ENCODE measurements at regions not wholly inside any gene's neighbourhood (a gene's known extent, or its start where the extent isn't known, plus 50 kb on each side); places are given as distances from the start of the nearest gene placed in this dataset.

GRCh38 chr7:31439165-31439564 is 74.7 kb upstream of the ITPRID1 start:
- H3K4me3 Mint-ChIP-seq = no peak overlapping the region
- Histone ChIP-seq H3T11ph (ENCODE audit: low read length) (no peak overlapping the region), H2AFZ (ENCODE audit: low read length) (no peak overlapping the region), H3K18ac (ENCODE audit: insufficient read length, low read depth, low read length) (no peak overlapping the region), H3K14ac (ENCODE audit: insufficient read depth, low read length) (no peak overlapping the region), H4K5ac (ENCODE audit: insufficient read length, low read depth, low read length) (no peak overlapping the region), H3K27me3 (ENCODE audit: insufficient read depth, low read length) (no peaks in the 10 kb centered on the region), H2AK5ac (ENCODE audit: insufficient read length, low read length) (no peak overlapping the region), H3K4me2 (ENCODE audit: insufficient read depth, insufficient read length, low read length) (no peak overlapping the region), H3K9ac (ENCODE audit: extremely low read depth, insufficient read length, low read length) (no peak overlapping the region), H3K23me2 (ENCODE audit: insufficient read length, low read depth, low read length, poor library complexity, severe bottlenecking) (no peaks in the 10 kb centered on the region), H2BK120ac (ENCODE audit: low read depth, low read length, poor library complexity, severe bottlenecking) (no peak overlapping the region), H3K27ac (ENCODE audit: insufficient read length, low read depth, low read length) (no peak overlapping the region), H4K20me1 (ENCODE audit: control insufficient read depth, insufficient read depth, insufficient read length) (no peaks in the 10 kb centered on the region), H2BK12ac (ENCODE audit: insufficient read length, low read depth, low read length) (no peak overlapping the region), H3K4me1 (ENCODE audit: insufficient read depth, low read length) (peaks cover 4% of the 10 kb centered on the region; the same call in 1 of the 2 replicates), H4K91ac (ENCODE audit: insufficient read length, low read depth, low read length) (no peak overlapping the region), H3K79me1 (ENCODE audit: insufficient read depth, low read depth, low read length, poor library complexity, severe bottlenecking) (no peaks in the 10 kb centered on the region), H3K9me3 (ENCODE audit: control insufficient read depth, low read depth, low read length) (no peaks in the 10 kb centered on the region), H2BK15ac (ENCODE audit: low read depth, low read length) (no peak overlapping the region), H3K56ac (ENCODE audit: insufficient read length, low read depth, low read length) (no peak overlapping the region), H3K4ac (ENCODE audit: low read depth, low read length) (no peak overlapping the region), H3K23ac (ENCODE audit: insufficient read length, low read depth, low read length) (no peak overlapping the region), H4K8ac (replicated peaks; ENCODE audit: insufficient read length, low read depth, low read length) (no peak overlapping the region), H2BK20ac (ENCODE audit: low read depth, low read length, poor library complexity, severe bottlenecking) (no peak overlapping the region), H3K79me2 (ENCODE audit: insufficient read depth, low read length) (no peaks in the 10 kb centered on the region), H2BK5ac (ENCODE audit: insufficient read length, low read length) (no peak overlapping the region)
- WGBS (ENCODE audit: extremely low coverage, insufficient read length, low lambda C conversion rate) = no CpG with 5 or more reads among the region's 3 CpGs
- no peak for DNase-seq
- H3K36me3 Mint-ChIP-seq (ENCODE audit: insufficient read depth in 1 of 3, low read depth in 3 of 3) = no peaks in the 10 kb centered on the region
- peaks cover 6 to 40% of the 10 kb centered on the region in 2 experiments for H3K4me1 Mint-ChIP-seq
- no peak for TF ChIP-seq CTCF (conservative IDR thresholded peaks at IDR 0.05)
- no peak overlapping the region for H3K27ac Mint-ChIP-seq
- no peaks in the 10 kb centered on the region for H3K9me3 Mint-ChIP-seq
- no peaks in the 10 kb centered on the region; the same call in 1 of the 2 replicates for H3K27me3 Mint-ChIP-seq (ENCODE audit: low read depth)
